Islet precursor cell (in vitro differentiated cells): ENCODE measurements at regions not wholly inside any gene's neighbourhood (a gene's known extent, or its start where the extent isn't known, plus 50 kb on each side); places are given as distances from the start of the nearest gene placed in this dataset.
"Not testable (repeated sequence)": the region's sequence is repeated elsewhere in the genome, so short reads cannot be mapped to it uniquely, and the experiment has no call there.

Experiments used
- DNase-seq: peaks from one replicate; pipeline ENCODE4 v3.0.0-alpha.2; 2018

- DNase-seq: peak; percentile 43
Observed at GRCh38 chr20:64327223-64327549, 71.6 kb downstream of the PCMTD2 start.

- DNase-seq: peak; percentile 81
Observed at GRCh38 chr20:64327550-64328317, 72.2 kb downstream of the PCMTD2 start.

- not testable (repeated sequence) for DNase-seq
Observed at GRCh38 chr20:64328595-64329250, 73.2 kb downstream of the PCMTD2 start.

GRCh38 chr20:64332627-64333026 is 77.1 kb downstream of the PCMTD2 start:
- DNase-seq: not testable (repeated sequence)
